ENCODE measurements at regions not wholly inside any gene's neighbourhood (a gene's known extent, or its start where the extent isn't known, plus 50 kb on each side); places are given as distances from the start of the nearest gene placed in this dataset.
"Not testable (repeated sequence)": the region's sequence is repeated elsewhere in the genome, so short reads cannot be mapped to it uniquely, and the experiment has no call there.

DNA sequence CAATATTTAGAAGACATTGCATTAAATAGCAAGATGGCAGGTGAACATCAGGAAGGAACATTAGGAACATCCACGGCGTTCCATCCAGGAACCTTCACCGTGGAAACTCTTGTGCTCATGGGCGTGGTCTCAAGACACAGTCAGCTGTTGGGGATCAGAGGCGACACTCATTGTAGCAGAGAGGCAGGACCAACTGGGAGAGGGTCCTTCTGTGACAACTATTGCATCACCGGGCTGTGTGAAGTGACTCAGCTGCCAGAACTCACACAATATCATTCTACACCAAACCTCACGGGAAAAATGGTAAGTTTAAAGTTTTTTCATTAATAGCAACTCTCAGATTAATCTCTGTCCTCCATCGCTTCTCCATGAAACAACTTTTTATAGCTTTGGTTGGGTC is 334.8 kb upstream of the SULF2 start (continued):
- TF ChIP-seq ZBTB4 (CRISPR knock-in tag; IDR thresholded peaks at IDR 0.05) (no peak), ETV6 (conservative IDR thresholded peaks at IDR 0.05 in 1 of 2, IDR thresholded peaks at IDR 0.05 in 1 of 2; ENCODE audit: borderline replicate concordance in 1 of 2, low read depth in 1 of 2) (no peak)

DNA sequence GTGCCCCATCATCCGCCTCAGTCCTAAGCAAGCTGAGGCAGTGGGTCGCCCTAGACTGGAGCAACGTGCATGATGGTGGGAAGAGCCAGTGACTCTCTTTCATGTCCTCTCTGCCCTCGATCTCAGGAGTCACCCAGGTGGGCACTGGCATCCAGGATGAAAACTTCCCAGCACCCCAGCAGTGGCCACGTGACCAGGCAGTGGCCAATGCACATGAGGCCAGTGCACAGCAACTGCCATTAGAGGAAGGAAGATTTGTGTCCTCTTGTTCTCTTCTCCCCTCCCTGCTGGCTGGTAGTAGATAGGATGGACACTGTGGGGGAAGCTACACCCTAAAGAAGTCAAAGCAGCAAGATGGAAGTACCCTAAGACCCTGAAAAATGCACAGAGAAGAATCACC is 334.1 kb upstream of the SULF2 start:
- SMC1A ChIA-PET (ENCODE audit: uncharacterized antibody, unreplicated experiment); H3K4me3 ChIP-seq; H3K27me3 ChIP-seq (replicated peaks in 1 of 2; ENCODE audit: control insufficient read depth in 2 of 2, insufficient read depth in 2 of 2, low read length in 1 of 2); H4K20me1 ChIP-seq (ENCODE audit: control insufficient read depth, insufficient read depth); H3K79me2 ChIP-seq (ENCODE audit: control insufficient read depth, insufficient read depth, low read length); H2AFZ ChIP-seq (ENCODE audit: control insufficient read depth, low read depth, low read length); in situ Hi-C loops (cut with MboI); POLR2A ChIA-PET; H3K4me1 ChIP-seq (ENCODE audit: control insufficient read depth, insufficient read depth, low read length); ATAC-seq; H3K9ac ChIP-seq (ENCODE audit: control insufficient read depth, insufficient read depth, low read length); BruUV-seq (replicated peaks); FAIRE-seq; H3K36me3 ChIP-seq (ENCODE audit: control insufficient read depth in 2 of 2, insufficient read depth in 2 of 2, low read length in 1 of 2); RAD21 ChIA-PET (ENCODE audit: unreplicated experiment); H3K4me2 ChIP-seq (ENCODE audit: control insufficient read depth, insufficient read depth); intact Hi-C loops (cut with micrococcal nuclease; ENCODE audit: unreplicated experiment); H3K9me3 ChIP-seq (replicated peaks; ENCODE audit: control insufficient read depth, insufficient read depth, low read length); CTCF ChIA-PET; H3K27ac ChIP-seq (ENCODE audit: control insufficient read depth, insufficient read depth); DNase-seq (ENCODE audit: low read depth, low spot score): not testable (repeated sequence)
- 43% methylated on average over 5 of the region's 5 CpGs for WGBS (ENCODE audit: insufficient coverage, insufficient replicate concordance, low lambda C conversion rate, missing lambda C conversion rate)

- H3K79me2 ChIP-seq (ENCODE audit: control insufficient read depth, insufficient read depth, low read length) = no peaks in the 10 kb centered on the region
- POLR2A ChIA-PET = no interaction called here
- H3K9ac ChIP-seq (ENCODE audit: control insufficient read depth, insufficient read depth, low read length) = no peak overlapping the region
- BruUV-seq (replicated peaks) = no TSS peak
- ATAC-seq = no peak
- no peak overlapping the region for H3K27ac ChIP-seq (ENCODE audit: control insufficient read depth, insufficient read depth)
- intact Hi-C loops (cut with micrococcal nuclease; ENCODE audit: unreplicated experiment) = no loop called here
- WGBS (ENCODE audit: insufficient coverage, insufficient replicate concordance, low lambda C conversion rate, missing lambda C conversion rate) = 61% methylated on average over 4 of the region's 4 CpGs
- H3K4me2 ChIP-seq (ENCODE audit: control insufficient read depth, insufficient read depth) = no peak overlapping the region
- no peak for DNase-seq (ENCODE audit: low read depth, low spot score)
- no peaks in the 10 kb centered on the region for H3K4me1 ChIP-seq (ENCODE audit: control insufficient read depth, insufficient read depth, low read length)
- in situ Hi-C loops (cut with MboI) = no loop called here
- SMC1A ChIA-PET (ENCODE audit: uncharacterized antibody, unreplicated experiment) = no interaction called here
- H3K36me3 ChIP-seq (ENCODE audit: control insufficient read depth in 2 of 2, insufficient read depth in 2 of 2, low read length in 1 of 2) = no peaks in the 10 kb centered on the region
- FAIRE-seq = no peak
- CTCF ChIA-PET = no interaction called here
- no peak overlapping the region for H2AFZ ChIP-seq (ENCODE audit: control insufficient read depth, low read depth, low read length)
- H3K4me3 ChIP-seq = no peak overlapping the region
- H4K20me1 ChIP-seq (ENCODE audit: control insufficient read depth, insufficient read depth) = no peaks in the 10 kb centered on the region
- H3K27me3 ChIP-seq (replicated peaks in 1 of 2; ENCODE audit: control insufficient read depth in 2 of 2, insufficient read depth in 2 of 2, low read length in 1 of 2) = peaks cover 0 to 2% of the 10 kb centered on the region in 2 experiments; a peak in 3 of 4 replicates
- no peaks in the 10 kb centered on the region for H3K9me3 ChIP-seq (replicated peaks; ENCODE audit: control insufficient read depth, insufficient read depth, low read length)
- RAD21 ChIA-PET (ENCODE audit: unreplicated experiment) = no interaction called here
- TF ChIP-seq FOXM1 (IDR thresholded peaks at IDR 0.05; ENCODE audit: low read depth, low read length) = no peak
- 0 out of 4 replicates have a peak, but pooled peaks of 1 of the 2 experiments have one; percentile 22 for TF ChIP-seq ETV6 (conservative IDR thresholded peaks at IDR 0.05 in 1 of 2, IDR thresholded peaks at IDR 0.05 in 1 of 2; ENCODE audit: borderline replicate concordance in 1 of 2, low read depth in 1 of 2)
These were observed 330.2 kb upstream of the SULF2 start for GRCh38 chr20:48115502-48115901.
